Activated CD8-positive, alpha-beta memory T cell treated with anti-CD3 and anti-CD28 coated beads, Interleukin-2, amount 10 ng/mL, durations not matched to agents 7 days and 5 days (primary cell): ENCODE measurements at regions not wholly inside any gene's neighbourhood (a gene's known extent, or its start where the extent isn't known, plus 50 kb on each side); places are given as distances from the start of the nearest gene placed in this dataset.
"Not testable (repeated sequence)": the region's sequence is repeated elsewhere in the genome, so short reads cannot be mapped to it uniquely, and the experiment has no call there.

Experiments used
- ATAC-seq: fragments of 150-1000 bp; cut with Tn5 transposase; one replicate; pipeline ENCODE4 v1.10.0; 2021; ENCODE audit warnings: moderate library complexity
- CTCF ChIA-PET: fragments of 350-600 bp; sonication (Branson Sonifier 250); formaldehyde crosslinking; loops from one replicate; lab custom pipeline; 2021; ENCODE audit warnings: antibody characterized with exemption; lab: Charles Lee
- DNase-seq: peaks from one replicate; pipeline ENCODE4 v3.0.0-alpha.2; 2020
- H3K27ac Mint-ChIP-seq: one replicate; pipeline ENCODE4 v1.8.0; 2021; ENCODE audit warnings: mild to moderate bottlenecking, mixed read lengths
- H3K27me3 Mint-ChIP-seq: one replicate; pipeline ENCODE4 v1.8.0; 2021; ENCODE audit warnings: mixed read lengths
- H3K36me3 Mint-ChIP-seq: one replicate; pipeline ENCODE4 v1.8.0; 2021; ENCODE audit warnings: mild to moderate bottlenecking, mixed read lengths
- H3K4me1 Mint-ChIP-seq: one replicate; pipeline ENCODE4 v1.8.0; 2021; ENCODE audit warnings: mixed read lengths
- H3K4me3 Mint-ChIP-seq: one replicate; pipeline ENCODE4 v1.8.0; 2021; ENCODE audit warnings: mild to moderate bottlenecking, moderate library complexity, mixed read lengths
- H3K9me3 Mint-ChIP-seq: one replicate; pipeline ENCODE4 v1.8.0; 2022; ENCODE audit warnings: low read depth, mixed read lengths

GRCh38 chr7:13225068-13225467 is 537.6 kb downstream of the ARL4A start:
- DNase-seq: no peak
- no peaks in the 10 kb centered on the region for H3K36me3 Mint-ChIP-seq
- ATAC-seq: no peak
- H3K4me3 Mint-ChIP-seq: no peak overlapping the region
- no peak overlapping the region for H3K27ac Mint-ChIP-seq
- no peaks in the 10 kb centered on the region for H3K27me3 Mint-ChIP-seq
- no peaks in the 10 kb centered on the region for H3K9me3 Mint-ChIP-seq
- CTCF ChIA-PET: no interaction called here
- no peaks in the 10 kb centered on the region for H3K4me1 Mint-ChIP-seq

GRCh38 chr7:13226385-13226784 is 539.0 kb downstream of the ARL4A start:
- no peak overlapping the region for H3K27ac Mint-ChIP-seq
- H3K27me3 Mint-ChIP-seq: no peaks in the 10 kb centered on the region
- no peaks in the 10 kb centered on the region for H3K9me3 Mint-ChIP-seq
- H3K36me3 Mint-ChIP-seq: no peaks in the 10 kb centered on the region
- ATAC-seq (no peak), DNase-seq (no peak)
- CTCF ChIA-PET: no interaction called here
- no peaks in the 10 kb centered on the region for H3K4me1 Mint-ChIP-seq
- H3K4me3 Mint-ChIP-seq: no peak overlapping the region

GRCh38 chr7:13231216-13231615 is 543.8 kb downstream of the ARL4A start:
- no peak overlapping the region for H3K4me3 Mint-ChIP-seq
- H3K9me3 Mint-ChIP-seq: no peaks in the 10 kb centered on the region
- H3K27ac Mint-ChIP-seq: no peak overlapping the region
- CTCF ChIA-PET: no interaction called here
- no peaks in the 10 kb centered on the region for H3K36me3 Mint-ChIP-seq
- no peak for ATAC-seq
- H3K27me3 Mint-ChIP-seq: no peaks in the 10 kb centered on the region
- no peak for DNase-seq
- no peaks in the 10 kb centered on the region for H3K4me1 Mint-ChIP-seq

GRCh38 chr7:13235436-13235835 is 548.0 kb downstream of the ARL4A start:
- CTCF ChIA-PET: interaction anchor here (0.7 to 1.4 kb wide), 2 partner anchors 11 to 343 kb away, joined by 3 read pairs; no protein-coding TSS in a partner anchor
- Mint-ChIP-seq H3K27ac (no peak overlapping the region), H3K4me3 (no peak overlapping the region), H3K36me3 (no peaks in the 10 kb centered on the region), H3K9me3 (no peaks in the 10 kb centered on the region), H3K27me3 (no peaks in the 10 kb centered on the region), H3K4me1 (no peaks in the 10 kb centered on the region)
- no peak for DNase-seq
- ATAC-seq: no peak

- H3K36me3 Mint-ChIP-seq: no peaks in the 10 kb centered on the region
- ATAC-seq: no peak
- H3K27me3 Mint-ChIP-seq: no peaks in the 10 kb centered on the region
- H3K9me3 Mint-ChIP-seq: no peaks in the 10 kb centered on the region
- CTCF ChIA-PET: interaction anchor here (1.4 kb wide), 1 partner anchor 10 kb away, joined by 3 read pairs; no protein-coding TSS in a partner anchor
- H3K27ac Mint-ChIP-seq: no peak overlapping the region
- H3K4me3 Mint-ChIP-seq: no peak overlapping the region
- no peak for DNase-seq
- H3K4me1 Mint-ChIP-seq: no peaks in the 10 kb centered on the region
Observed at GRCh38 chr7:13236026-13236425, 548.6 kb downstream of the ARL4A start.

- CTCF ChIA-PET: interaction anchor here (0.9 kb wide), 1 partner anchor 17 kb away, joined by 3 read pairs; no protein-coding TSS in a partner anchor
- H3K4me1 Mint-ChIP-seq: no peaks in the 10 kb centered on the region
- no peak overlapping the region for H3K27ac Mint-ChIP-seq
- H3K9me3 Mint-ChIP-seq: no peaks in the 10 kb centered on the region
- no peak overlapping the region for H3K4me3 Mint-ChIP-seq
- DNase-seq (no peak), ATAC-seq (no peak)
- no peaks in the 10 kb centered on the region for H3K36me3 Mint-ChIP-seq
- no peaks in the 10 kb centered on the region for H3K27me3 Mint-ChIP-seq
Observed at GRCh38 chr7:13240349-13240748, 552.9 kb downstream of the ARL4A start.

GRCh38 chr7:13241416-13241815 is 554.0 kb downstream of the ARL4A start:
- DNase-seq (no peak), ATAC-seq (no peak)
- CTCF ChIA-PET: interaction anchor here (0.9 kb wide), 1 partner anchor 16 kb away, joined by 3 read pairs; no protein-coding TSS in a partner anchor
- Mint-ChIP-seq H3K4me1 (no peaks in the 10 kb centered on the region), H3K36me3 (no peaks in the 10 kb centered on the region), H3K27me3 (no peaks in the 10 kb centered on the region), H3K27ac (no peak overlapping the region), H3K9me3 (no peaks in the 10 kb centered on the region), H3K4me3 (no peak overlapping the region)

- Mint-ChIP-seq H3K36me3 (no peaks in the 10 kb centered on the region), H3K27ac (no peak overlapping the region), H3K9me3 (no peaks in the 10 kb centered on the region), H3K4me1 (no peaks in the 10 kb centered on the region), H3K27me3 (peaks cover 2% of the 10 kb centered on the region), H3K4me3 (no peak overlapping the region)
- DNase-seq (no peak), ATAC-seq (no peak)
- CTCF ChIA-PET: interaction anchor here (1.1 kb wide), 1 partner anchor 17 kb away, joined by 3 read pairs; no protein-coding TSS in a partner anchor
Observed at GRCh38 chr7:13257661-13258060, 570.2 kb downstream of the ARL4A start.

- H3K27ac Mint-ChIP-seq: no peak overlapping the region
- DNase-seq: no peak
- H3K4me1 Mint-ChIP-seq: no peaks in the 10 kb centered on the region
- ATAC-seq: no peak
- peaks cover 3% of the 10 kb centered on the region for H3K27me3 Mint-ChIP-seq
- no peak overlapping the region for H3K4me3 Mint-ChIP-seq
- H3K9me3 Mint-ChIP-seq: no peaks in the 10 kb centered on the region
- H3K36me3 Mint-ChIP-seq: no peaks in the 10 kb centered on the region
- CTCF ChIA-PET: no interaction called here
Observed at GRCh38 chr7:13258386-13258785, 571.0 kb downstream of the ARL4A start.

GRCh38 chr7:13259930-13260329 is 572.5 kb downstream of the ARL4A start:
- DNase-seq: no peak
- H3K4me1 Mint-ChIP-seq: no peaks in the 10 kb centered on the region
- H3K36me3 Mint-ChIP-seq: no peaks in the 10 kb centered on the region
- peaks cover 9% of the 10 kb centered on the region for H3K27me3 Mint-ChIP-seq
- CTCF ChIA-PET: interaction anchor here (1.6 kb wide), 1 partner anchor 621 kb away, joined by 4 read pairs; no protein-coding TSS in a partner anchor
- H3K9me3 Mint-ChIP-seq: no peaks in the 10 kb centered on the region
- ATAC-seq: no peak
- no peak overlapping the region for H3K4me3 Mint-ChIP-seq
- H3K27ac Mint-ChIP-seq: no peak overlapping the region

- Mint-ChIP-seq H3K36me3 (no peaks in the 10 kb centered on the region), H3K9me3 (no peaks in the 10 kb centered on the region), H3K4me1 (no peaks in the 10 kb centered on the region), H3K4me3 (no peak overlapping the region), H3K27me3 (peaks cover 17% of the 10 kb centered on the region), H3K27ac (no peak overlapping the region)
- DNase-seq (no peak), ATAC-seq (no peak)
- CTCF ChIA-PET: interaction anchor here (1.1 to 2.3 kb wide), 5 partner anchors 577 to 627 kb away, joined by 3 to 9 read pairs (median 4); no protein-coding TSS in a partner anchor
Observed at GRCh38 chr7:13262929-13263530, 575.6 kb downstream of the ARL4A start.

- CTCF ChIA-PET: interaction anchor here (1.2 kb wide), 1 partner anchor 11 kb away, joined by 3 read pairs; no protein-coding TSS in a partner anchor
- Mint-ChIP-seq H3K27ac (no peak overlapping the region), H3K27me3 (peaks cover 17% of the 10 kb centered on the region), H3K4me1 (no peaks in the 10 kb centered on the region), H3K4me3 (no peak overlapping the region), H3K36me3 (no peaks in the 10 kb centered on the region), H3K9me3 (no peaks in the 10 kb centered on the region)
- DNase-seq (no peak), ATAC-seq (no peak)
Observed at GRCh38 chr7:13265271-13265670, 577.8 kb downstream of the ARL4A start.

- H3K36me3 Mint-ChIP-seq, DNase-seq, ATAC-seq, H3K9me3 Mint-ChIP-seq, H3K27me3 Mint-ChIP-seq, H3K27ac Mint-ChIP-seq, H3K4me3 Mint-ChIP-seq, CTCF ChIA-PET, H3K4me1 Mint-ChIP-seq: not testable (repeated sequence)
Observed at GRCh38 chr7:13274205-13274604, 586.8 kb downstream of the ARL4A start.

- no peaks in the 10 kb centered on the region for H3K4me1 Mint-ChIP-seq
- H3K27me3 Mint-ChIP-seq: no peaks in the 10 kb centered on the region
- ATAC-seq: no peak
- no peak overlapping the region for H3K27ac Mint-ChIP-seq
- no peaks in the 10 kb centered on the region for H3K36me3 Mint-ChIP-seq
- no peak for DNase-seq
- H3K9me3 Mint-ChIP-seq: no peaks in the 10 kb centered on the region
- CTCF ChIA-PET: interaction anchor here (0.7 to 1.9 kb wide), 2 partner anchors 73 to 1415 kb away, joined by 3 to 6 read pairs; no protein-coding TSS in a partner anchor
- H3K4me3 Mint-ChIP-seq: no peak overlapping the region
Observed at GRCh38 chr7:13276977-13277376, 589.5 kb downstream of the ARL4A start.
